Vagina (tissue), 2 donors: ENCODE measurements at regions not wholly inside any gene's neighbourhood (a gene's known extent, or its start where the extent isn't known, plus 50 kb on each side); places are given as distances from the start of the nearest gene placed in this dataset.

Source experiments
- POLR2A ChIP-seq, 2 donors: fragments of 450-650 bp; IDR thresholded peaks; one replicate each; pipeline ENCODE4 v1.6.1; 2017; ENCODE audit warnings: antibody characterized with exemption in 2 of 2, mild to moderate bottlenecking in 2 of 2, moderate library complexity in 2 of 2
- TF ChIP-seq, protein P1 (sequence below), 3 experiments: fragments of 450-650 bp in 2 of 3; fragments of 200-600 bp in 1 of 3; sonication (generic) in 1 of 3; IDR thresholded peaks; one replicate each; pipeline ENCODE4 v1.5.1; 2017 to 2019; ENCODE audit warnings: antibody characterized with exemption in 3 of 3, mild to moderate bottlenecking in 2 of 3, moderate library complexity in 2 of 3

DNA sequence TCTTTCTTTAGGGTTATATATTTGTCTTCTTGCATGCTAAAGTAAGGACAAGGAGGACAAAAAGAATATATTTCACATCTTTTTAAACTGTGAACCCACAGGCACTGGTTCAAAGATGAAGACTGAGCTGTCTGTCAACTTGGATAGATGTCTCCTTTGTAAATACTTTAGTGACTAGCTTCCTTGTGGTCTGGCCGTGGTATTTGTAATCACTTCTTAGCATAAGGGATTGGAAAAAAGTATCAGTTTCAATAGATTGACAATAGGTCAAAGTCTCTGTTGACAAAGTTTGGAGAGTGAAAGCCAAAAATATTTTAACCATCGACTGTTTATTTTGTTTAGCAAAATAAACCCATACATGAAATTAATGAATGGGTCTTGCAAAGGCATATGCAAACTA is 91.4 kb downstream of the TMEM167A start:
- TF ChIP-seq POLR2A (IDR thresholded peaks at IDR 0.05) = no peak
- TF ChIP-seq, protein P1, sequence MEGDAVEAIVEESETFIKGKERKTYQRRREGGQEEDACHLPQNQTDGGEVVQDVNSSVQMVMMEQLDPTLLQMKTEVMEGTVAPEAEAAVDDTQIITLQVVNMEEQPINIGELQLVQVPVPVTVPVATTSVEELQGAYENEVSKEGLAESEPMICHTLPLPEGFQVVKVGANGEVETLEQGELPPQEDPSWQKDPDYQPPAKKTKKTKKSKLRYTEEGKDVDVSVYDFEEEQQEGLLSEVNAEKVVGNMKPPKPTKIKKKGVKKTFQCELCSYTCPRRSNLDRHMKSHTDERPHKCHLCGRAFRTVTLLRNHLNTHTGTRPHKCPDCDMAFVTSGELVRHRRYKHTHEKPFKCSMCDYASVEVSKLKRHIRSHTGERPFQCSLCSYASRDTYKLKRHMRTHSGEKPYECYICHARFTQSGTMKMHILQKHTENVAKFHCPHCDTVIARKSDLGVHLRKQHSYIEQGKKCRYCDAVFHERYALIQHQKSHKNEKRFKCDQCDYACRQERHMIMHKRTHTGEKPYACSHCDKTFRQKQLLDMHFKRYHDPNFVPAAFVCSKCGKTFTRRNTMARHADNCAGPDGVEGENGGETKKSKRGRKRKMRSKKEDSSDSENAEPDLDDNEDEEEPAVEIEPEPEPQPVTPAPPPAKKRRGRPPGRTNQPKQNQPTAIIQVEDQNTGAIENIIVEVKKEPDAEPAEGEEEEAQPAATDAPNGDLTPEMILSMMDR (IDR thresholded peaks at IDR 0.05) = no peak
